Astrocyte (in vitro differentiated cells and primary cell): ENCODE measurements at regions not wholly inside any gene's neighbourhood (a gene's known extent, or its start where the extent isn't known, plus 50 kb on each side); places are given as distances from the start of the nearest gene placed in this dataset.

Source experiments
- EZH2 ChIP-seq: IDR thresholded peaks from 2 replicates; pipeline ENCODE4 v1.6.1; 2012; ENCODE audit warnings: mild to moderate bottlenecking, low read length, inconsistent platforms; ENCODE audit not compliant: insufficient read depth
- TF ChIP-seq, protein P1 (sequence below): IDR thresholded peaks from 2 replicates; pipeline ENCODE4 v1.5.1; 2011; ENCODE audit warnings: low read depth, mild to moderate bottlenecking, inconsistent platforms, low read length, moderate library complexity; ENCODE audit not compliant: insufficient read depth

DNA sequence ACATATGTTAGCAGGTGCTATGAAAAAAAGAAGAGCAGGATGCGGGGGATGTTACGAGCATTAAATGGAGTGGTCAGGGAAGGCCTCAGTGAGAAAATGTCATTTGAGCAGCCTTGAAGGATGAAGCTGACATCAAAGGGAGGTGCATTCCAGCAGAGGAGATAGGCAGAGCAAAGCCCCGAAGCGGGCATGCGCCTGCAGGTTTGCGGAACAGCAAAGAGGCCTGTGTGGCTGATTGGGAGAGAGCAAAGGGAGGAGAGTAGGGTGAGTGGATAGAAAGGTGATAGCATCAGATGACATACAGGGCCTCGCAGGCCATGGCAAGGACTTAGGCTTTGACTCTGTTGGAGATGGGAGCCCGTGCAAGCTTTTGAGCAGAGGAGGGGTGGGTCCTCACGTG is 95.4 kb upstream of the GPR50 start:
- TF ChIP-seq, protein P1, sequence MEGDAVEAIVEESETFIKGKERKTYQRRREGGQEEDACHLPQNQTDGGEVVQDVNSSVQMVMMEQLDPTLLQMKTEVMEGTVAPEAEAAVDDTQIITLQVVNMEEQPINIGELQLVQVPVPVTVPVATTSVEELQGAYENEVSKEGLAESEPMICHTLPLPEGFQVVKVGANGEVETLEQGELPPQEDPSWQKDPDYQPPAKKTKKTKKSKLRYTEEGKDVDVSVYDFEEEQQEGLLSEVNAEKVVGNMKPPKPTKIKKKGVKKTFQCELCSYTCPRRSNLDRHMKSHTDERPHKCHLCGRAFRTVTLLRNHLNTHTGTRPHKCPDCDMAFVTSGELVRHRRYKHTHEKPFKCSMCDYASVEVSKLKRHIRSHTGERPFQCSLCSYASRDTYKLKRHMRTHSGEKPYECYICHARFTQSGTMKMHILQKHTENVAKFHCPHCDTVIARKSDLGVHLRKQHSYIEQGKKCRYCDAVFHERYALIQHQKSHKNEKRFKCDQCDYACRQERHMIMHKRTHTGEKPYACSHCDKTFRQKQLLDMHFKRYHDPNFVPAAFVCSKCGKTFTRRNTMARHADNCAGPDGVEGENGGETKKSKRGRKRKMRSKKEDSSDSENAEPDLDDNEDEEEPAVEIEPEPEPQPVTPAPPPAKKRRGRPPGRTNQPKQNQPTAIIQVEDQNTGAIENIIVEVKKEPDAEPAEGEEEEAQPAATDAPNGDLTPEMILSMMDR, result no peak
- no peak for TF ChIP-seq EZH2
